PC-3 (cell line): ENCODE measurements at regions not wholly inside any gene's neighbourhood (a gene's known extent, or its start where the extent isn't known, plus 50 kb on each side); places are given as distances from the start of the nearest gene placed in this dataset.

Experiments used
- ATAC-seq: fragments of 200-7000 bp; cut with Tn5 transposase; 2 replicates; pipeline ENCODE4 v1.9.1; 2020; ENCODE audit warnings: mild to moderate bottlenecking, moderate library complexity
- BruUV-seq: library from RNA; stranded (reverse); fragments of 400-500 nt; replicated peaks from 2 replicates; lab custom pipeline; 2021; lab: Mats Ljungman, UMichigan
- CTCF ChIA-PET: fragments of 300-600 bp; sonication (Branson Sonifier 250); formaldehyde crosslinking; loops from one replicate; lab custom pipeline; 2022; ENCODE audit warnings: antibody characterized with exemption; lab: Charles Lee
- POLR2A ChIA-PET: fragments of 300-600 bp; sonication (Branson Sonifier 250); formaldehyde crosslinking; loops from one replicate; lab custom pipeline; 2022; ENCODE audit warnings: antibody characterized with exemption; ENCODE audit not compliant: unreplicated experiment; lab: Charles Lee
- DNase-seq: peaks from one replicate; pipeline ENCODE4 v3.0.0-alpha.2; 2015
- H2AFZ ChIP-seq: fragments of 300-600 bp; sonication (generic); 2 replicates; pipeline ENCODE4 v1.6.0; 2016; ENCODE audit warnings: antibody characterized with exemption, low read length
- H3F3A ChIP-seq: fragments of 300-600 bp; sonication (generic); one replicate; pipeline ENCODE4 v1.6.0; 2017; ENCODE audit warnings: antibody characterized with exemption, low read length, control low read depth, mild to moderate bottlenecking; ENCODE audit not compliant: unreplicated experiment
- H3K27ac ChIP-seq: fragments of 300-600 bp; sonication (generic); 2 replicates; pipeline ENCODE4 v1.5.1; 2016; ENCODE audit warnings: mild to moderate bottlenecking, low read length
- H3K27me3 ChIP-seq: fragments of 300-600 bp; sonication (generic); 2 replicates; pipeline ENCODE4 v1.6.1; 2016; ENCODE audit warnings: low read length, mixed read lengths
- H3K36me3 ChIP-seq: fragments of 300-600 bp; sonication (generic); 2 replicates; pipeline ENCODE4 v1.6.1; 2016; ENCODE audit warnings: low read depth, mixed run types, low read length, mixed read lengths
- H3K4me1 ChIP-seq: fragments of 300-600 bp; sonication (generic); 2 replicates; pipeline ENCODE4 v1.5.1; 2016; ENCODE audit warnings: low read length; ENCODE audit not compliant: insufficient read depth
- H3K4me2 ChIP-seq: fragments of 300-600 bp; sonication (generic); 2 replicates; pipeline ENCODE4 v1.6.0; 2016; ENCODE audit warnings: low read length
- H3K4me3 ChIP-seq: fragments of 300-600 bp; sonication (generic); 2 replicates; pipeline ENCODE4 v1.5.1; 2016; ENCODE audit warnings: mild to moderate bottlenecking, low read length, mixed read lengths
- H3K79me2 ChIP-seq: fragments of 300-600 bp; sonication (generic); 2 replicates; pipeline ENCODE4 v1.6.1; 2017; ENCODE audit warnings: low read length, mixed read lengths
- H3K9ac ChIP-seq: fragments of 300-600 bp; sonication (generic); 2 replicates; pipeline ENCODE4 v1.6.0; 2016; ENCODE audit warnings: mild to moderate bottlenecking, low read length
- H3K9me2 ChIP-seq: fragments of 300-600 bp; sonication (generic); replicated peaks from 2 replicates; pipeline ENCODE4 v1.6.1; 2016; ENCODE audit warnings: mixed run types, low read length, mixed read lengths
- H3K9me3 ChIP-seq: fragments of 300-600 bp; sonication (generic); 2 replicates; pipeline ENCODE4 v1.6.1; 2016; ENCODE audit warnings: low read length, mixed read lengths
- H4K20me1 ChIP-seq: fragments of 300-600 bp; sonication (generic); 2 replicates; pipeline ENCODE4 v1.6.1; 2016; ENCODE audit warnings: low read length, mixed read lengths
- CTCF ChIP-seq: fragments of 300-600 bp; sonication (generic); conservative IDR thresholded peaks from 2 replicates; pipeline ENCODE4 v1.5.1; 2017; ENCODE audit warnings: antibody characterized with exemption, low read depth, mild to moderate bottlenecking, low read length
- EZH2 ChIP-seq: fragments of 300-600 bp; sonication (generic); IDR thresholded peaks from one replicate; pipeline ENCODE4 v1.6.1; 2017; ENCODE audit warnings: antibody characterized with exemption, mild to moderate bottlenecking, low read length; ENCODE audit not compliant: unreplicated experiment
- EZH2phosphoT487 ChIP-seq: fragments of 300-600 bp; sonication (generic); IDR thresholded peaks from 2 replicates; pipeline ENCODE4 v1.6.1; 2018; ENCODE audit warnings: mild to moderate bottlenecking, antibody characterized with exemption, low read length, borderline replicate concordance
- intact Hi-C: fragments of 100-400 bp; cut with micrococcal nuclease; formaldehyde crosslinking; loops from 2 replicates; pipeline ENCODE4 v1.9.0; 2023

- Histone ChIP-seq H3K27ac (no peak overlapping the region), H3K27me3 (peaks cover 32% of the 10 kb centered on the region), H3K9me3 (no peaks in the 10 kb centered on the region), H3F3A (no peaks in the 10 kb centered on the region), H2AFZ (no peak overlapping the region), H3K79me2 (no peaks in the 10 kb centered on the region), H3K4me1 (no peaks in the 10 kb centered on the region), H3K36me3 (no peaks in the 10 kb centered on the region), H3K4me2 (no peak overlapping the region), H3K9ac (no peak overlapping the region), H4K20me1 (no peaks in the 10 kb centered on the region), H3K4me3 (no peak overlapping the region), H3K9me2 (no peaks in the 10 kb centered on the region)
- no peak for TF ChIP-seq EZH2phosphoT487
- no peak for TF ChIP-seq CTCF
- TF ChIP-seq EZH2 = no peak
- ATAC-seq (no peak), DNase-seq (no peak)
- intact Hi-C loops = no loop called here
- POLR2A ChIA-PET = no interaction called here
- no TSS peak for BruUV-seq
- CTCF ChIA-PET = no interaction called here
Observed at GRCh38 chr4:81954271-81954670, 419.5 kb downstream of the HNRNPD start.

- CTCF ChIA-PET = no interaction called here
- H3K4me2 ChIP-seq = no peak overlapping the region
- DNase-seq = no peak
- H3K27ac ChIP-seq = no peak overlapping the region
- no peak overlapping the region for H2AFZ ChIP-seq
- no peaks in the 10 kb centered on the region for H3K4me1 ChIP-seq
- TF ChIP-seq EZH2phosphoT487 (no peak), CTCF (no peak), EZH2 (no peak)
- no peaks in the 10 kb centered on the region for H3K9me2 ChIP-seq
- H3K9me3 ChIP-seq = no peaks in the 10 kb centered on the region
- no peak for ATAC-seq
- BruUV-seq = no TSS peak
- no peak overlapping the region for H3K9ac ChIP-seq
- no peaks in the 10 kb centered on the region for H3K79me2 ChIP-seq
- no peaks in the 10 kb centered on the region for H4K20me1 ChIP-seq
- peaks cover 36% of the 10 kb centered on the region for H3K27me3 ChIP-seq
- intact Hi-C loops = no loop called here
- H3F3A ChIP-seq = no peaks in the 10 kb centered on the region
- no peaks in the 10 kb centered on the region for H3K36me3 ChIP-seq
- no peak overlapping the region for H3K4me3 ChIP-seq
- POLR2A ChIA-PET = no interaction called here
Observed at GRCh38 chr4:81951891-81952455, 421.8 kb downstream of the HNRNPD start.

- no peaks in the 10 kb centered on the region for H4K20me1 ChIP-seq
- DNase-seq (no peak), ATAC-seq (no peak)
- H3K4me2 ChIP-seq = no peak overlapping the region
- no peaks in the 10 kb centered on the region for H3K9me3 ChIP-seq
- no peaks in the 10 kb centered on the region for H3K79me2 ChIP-seq
- intact Hi-C loops = no loop called here
- POLR2A ChIA-PET = no interaction called here
- no peak overlapping the region for H3K9ac ChIP-seq
- TF ChIP-seq CTCF (no peak), EZH2phosphoT487 (no peak), EZH2 (no peak)
- no peaks in the 10 kb centered on the region for H3K36me3 ChIP-seq
- no peak overlapping the region for H3K27ac ChIP-seq
- no peaks in the 10 kb centered on the region for H3F3A ChIP-seq
- no peaks in the 10 kb centered on the region for H3K9me2 ChIP-seq
- no TSS peak for BruUV-seq
- CTCF ChIA-PET = no interaction called here
- no peak overlapping the region for H3K4me3 ChIP-seq
- no peak overlapping the region for H2AFZ ChIP-seq
- H3K4me1 ChIP-seq = no peaks in the 10 kb centered on the region
- H3K27me3 ChIP-seq = peaks cover 8% of the 10 kb centered on the region; the same call in 1 of the 2 replicates
Observed at GRCh38 chr4:81946996-81947395, 426.8 kb downstream of the HNRNPD start.
